ENCODE measurements at regions not wholly inside any gene's neighbourhood (a gene's known extent, or its start where the extent isn't known, plus 50 kb on each side); places are given as distances from the start of the nearest gene placed in this dataset.

- BruUV-seq (replicated peaks): no TSS peak
- no peak overlapping the region for H3K27ac ChIP-seq (ENCODE audit: low read depth, low read length, poor library complexity, severe bottlenecking)
- DNase-seq (ENCODE audit: low spot score): no peak
- no peaks in the 10 kb centered on the region for H3K9me2 ChIP-seq (ENCODE audit: insufficient read depth, low read length)
- H3K4me1 ChIP-seq (ENCODE audit: insufficient read depth, low read length, poor library complexity, severe bottlenecking): no peaks in the 10 kb centered on the region
- intact Hi-C loops (cut with micrococcal nuclease; ENCODE audit: unreplicated experiment): no loop called here
- no peak overlapping the region for H3K4me2 ChIP-seq (ENCODE audit: low read length)
- no peaks in the 10 kb centered on the region for H3K79me2 ChIP-seq (ENCODE audit: insufficient read depth, low read depth, low read length)
- H3K4me3 ChIP-seq (ENCODE audit: low read depth, low read length, poor library complexity, severe bottlenecking): no peak overlapping the region
- H4K20me1 ChIP-seq (ENCODE audit: insufficient read depth, low read length): no peaks in the 10 kb centered on the region
- ChIA-PET CTCF (ENCODE audit: unreplicated experiment) (no interaction called here), POLR2A (no interaction called here)
- no peak for TF ChIP-seq EZH2phosphoT487 (IDR thresholded peaks at IDR 0.05; ENCODE audit: borderline replicate concordance, low read depth, low read length)
- no peak for TF ChIP-seq CTCF (conservative IDR thresholded peaks at IDR 0.05; ENCODE audit: low read length)
- no peaks in the 10 kb centered on the region for H3K9me3 ChIP-seq (ENCODE audit: low read length)
- no peaks in the 10 kb centered on the region for H3K36me3 ChIP-seq (ENCODE audit: insufficient read depth, low read length)
- no peak overlapping the region for H2AFZ ChIP-seq (ENCODE audit: low read length)
Observed at GRCh38 chr15:24899367-24899766, 55.4 kb upstream of the SNRPN start.

DNA sequence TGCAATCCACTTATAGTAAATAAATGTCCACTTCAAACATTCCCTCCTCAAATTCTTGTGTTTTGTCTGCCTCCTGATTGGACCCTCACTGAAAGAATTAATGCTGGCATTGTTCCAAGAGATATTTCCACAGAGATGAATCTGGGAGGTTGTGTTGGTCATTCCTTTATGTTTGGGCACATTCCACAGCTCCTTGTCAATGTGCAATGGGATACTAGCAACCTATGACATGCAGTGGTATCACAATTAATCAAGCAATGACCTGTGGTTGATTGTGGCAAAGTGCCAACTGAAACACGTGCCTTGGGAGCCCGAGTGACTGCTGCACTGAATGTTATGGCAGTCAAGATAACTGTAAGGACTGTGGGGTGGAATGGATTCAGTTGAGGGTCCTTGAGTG is 55.0 kb upstream of the SNRPN start:
- Histone ChIP-seq H3K36me3 (ENCODE audit: insufficient read depth, low read length) (no peaks in the 10 kb centered on the region), H2AFZ (ENCODE audit: low read length) (no peak overlapping the region), H3K27ac (ENCODE audit: low read depth, low read length, poor library complexity, severe bottlenecking) (no peak overlapping the region), H3K9me2 (ENCODE audit: insufficient read depth, low read length) (no peaks in the 10 kb centered on the region), H3K4me3 (ENCODE audit: low read depth, low read length, poor library complexity, severe bottlenecking) (no peak overlapping the region), H3K9me3 (ENCODE audit: low read length) (no peaks in the 10 kb centered on the region), H4K20me1 (ENCODE audit: insufficient read depth, low read length) (no peaks in the 10 kb centered on the region), H3K79me2 (ENCODE audit: insufficient read depth, low read depth, low read length) (no peaks in the 10 kb centered on the region), H3K4me2 (ENCODE audit: low read length) (no peak overlapping the region), H3K4me1 (ENCODE audit: insufficient read depth, low read length, poor library complexity, severe bottlenecking) (no peaks in the 10 kb centered on the region)
- no peak for DNase-seq (ENCODE audit: low spot score)
- ChIA-PET CTCF (ENCODE audit: unreplicated experiment) (no interaction called here), POLR2A (no interaction called here)
- TF ChIP-seq EZH2phosphoT487 (IDR thresholded peaks at IDR 0.05; ENCODE audit: borderline replicate concordance, low read depth, low read length) (no peak), CTCF (conservative IDR thresholded peaks at IDR 0.05; ENCODE audit: low read length) (no peak)
- BruUV-seq (replicated peaks): no TSS peak
- intact Hi-C loops (cut with micrococcal nuclease; ENCODE audit: unreplicated experiment): no loop called here

DNA sequence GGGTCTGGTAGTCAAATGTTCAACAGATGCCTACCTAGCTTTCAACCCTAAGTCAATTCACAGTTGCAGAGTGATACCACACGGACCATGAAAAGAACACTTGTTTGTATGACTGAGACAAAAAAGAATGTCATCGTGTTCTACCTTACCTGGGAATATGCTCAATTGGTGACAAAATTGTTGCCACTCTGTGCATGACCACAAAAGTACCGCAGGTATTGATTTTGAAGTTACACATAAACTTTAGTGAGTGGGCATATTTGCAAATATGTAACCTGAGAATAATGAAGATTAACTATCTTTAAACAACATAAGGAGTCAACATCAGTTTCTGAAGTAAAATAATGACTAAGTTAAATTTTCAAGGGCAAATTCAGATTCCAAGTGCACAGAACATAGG is 53.4 kb upstream of the SNRPN start:
- ChIA-PET CTCF (ENCODE audit: unreplicated experiment) (no interaction called here), POLR2A (no interaction called here)
- intact Hi-C loops (cut with micrococcal nuclease; ENCODE audit: unreplicated experiment): no loop called here
- H4K20me1 ChIP-seq (ENCODE audit: insufficient read depth, low read length): no peaks in the 10 kb centered on the region
- H3K4me3 ChIP-seq (ENCODE audit: low read depth, low read length, poor library complexity, severe bottlenecking): no peak overlapping the region
- H3K27ac ChIP-seq (ENCODE audit: low read depth, low read length, poor library complexity, severe bottlenecking): no peak overlapping the region
- H3K4me1 ChIP-seq (ENCODE audit: insufficient read depth, low read length, poor library complexity, severe bottlenecking): no peaks in the 10 kb centered on the region
- H2AFZ ChIP-seq (ENCODE audit: low read length): no peak overlapping the region
- BruUV-seq (replicated peaks): no TSS peak
- H3K79me2 ChIP-seq (ENCODE audit: insufficient read depth, low read depth, low read length): no peaks in the 10 kb centered on the region
- no peaks in the 10 kb centered on the region for H3K9me3 ChIP-seq (ENCODE audit: low read length)
- no peaks in the 10 kb centered on the region for H3K36me3 ChIP-seq (ENCODE audit: insufficient read depth, low read length)
- no peaks in the 10 kb centered on the region for H3K9me2 ChIP-seq (ENCODE audit: insufficient read depth, low read length)
- H3K4me2 ChIP-seq (ENCODE audit: low read length): no peak overlapping the region
- no peak for DNase-seq (ENCODE audit: low spot score)
- TF ChIP-seq EZH2phosphoT487 (IDR thresholded peaks at IDR 0.05; ENCODE audit: borderline replicate concordance, low read depth, low read length) (no peak), CTCF (conservative IDR thresholded peaks at IDR 0.05; ENCODE audit: low read length) (no peak)
